IMR-90 (cell line): ENCODE measurements at regions not wholly inside any gene's neighbourhood (a gene's known extent, or its start where the extent isn't known, plus 50 kb on each side); places are given as distances from the start of the nearest gene placed in this dataset. TPM values are rescaled to one million over a fixed set of nuclear protein-coding genes. Genes with fewer than 3 reads are reported as not detected.
A peak's percentile ranks its signal among the peaks of the same experiment; 100 is the strongest.

Experiments used
- ATAC-seq: fragments of 200-7000 bp; cut with Tn5 transposase; 2 replicates; pipeline ENCODE4 v1.9.1; 2020; ENCODE audit warnings: low read depth, mild to moderate bottlenecking, moderate library complexity
- BruUV-seq: library from RNA; stranded (reverse); fragments of 400-500 nt; replicated peaks from 2 replicates; lab custom pipeline; 2021; lab: Mats Ljungman, UMichigan
- CTCF ChIA-PET: fragments of 300-600 bp; formaldehyde crosslinking; extraction: SDS; loops from one replicate; lab custom pipeline; 2021; ENCODE audit warnings: antibody characterized with exemption; lab: Yijun Ruan, JAX
- POLR2A ChIA-PET: fragments of 300-600 bp; sonication (Branson Sonifier 250); formaldehyde crosslinking; loops from one replicate; lab custom pipeline; 2022; ENCODE audit warnings: antibody characterized with exemption; ENCODE audit not compliant: unreplicated experiment; lab: Charles Lee
- DNase-seq: peaks from one replicate; pipeline ENCODE4 v3.0.0; 2013
- H2AFZ ChIP-seq: replicated peaks from 2 replicates; pipeline ENCODE3; 2013; ENCODE audit warnings: low read length, mild to moderate bottlenecking; ENCODE audit not compliant: poor library complexity
- H2AK5ac ChIP-seq: 2 replicates; pipeline ENCODE4 v1.6.1; 2013; ENCODE audit warnings: low read depth, low read length, inconsistent platforms
- H2AK9ac ChIP-seq: replicated peaks from 2 replicates; pipeline ENCODE3; 2013; ENCODE audit warnings: mild to moderate bottlenecking, low read depth, low read length, moderate library complexity; ENCODE audit not compliant: poor library complexity
- H2BK120ac ChIP-seq: 2 replicates; pipeline ENCODE4 v1.6.1; 2013; ENCODE audit warnings: low read depth, low read length, inconsistent platforms
- H2BK15ac ChIP-seq: 3 replicates; pipeline ENCODE4 v1.6.1; 2013; ENCODE audit warnings: low read depth, low read length, inconsistent platforms
- H2BK20ac ChIP-seq: 2 replicates; pipeline ENCODE4 v1.6.1; 2013; ENCODE audit warnings: low read depth, mild to moderate bottlenecking, inconsistent platforms, low read length, moderate library complexity
- H2BK5ac ChIP-seq: 2 replicates; pipeline ENCODE4 v1.6.1; 2013; ENCODE audit warnings: mild to moderate bottlenecking, low read depth, low read length, inconsistent platforms; ENCODE audit not compliant: poor library complexity, severe bottlenecking
- H3K14ac ChIP-seq: replicated peaks from 2 replicates; pipeline ENCODE4 v1.6.1; 2013; ENCODE audit warnings: low read depth, low read length, inconsistent platforms
- H3K18ac ChIP-seq: 2 replicates; pipeline ENCODE4 v1.6.1; 2013; ENCODE audit warnings: low read depth, low read length, control low read depth
- H3K23ac ChIP-seq: 2 replicates; pipeline ENCODE4 v1.6.1; 2013; ENCODE audit warnings: low read depth, low read length, inconsistent platforms
- H3K27ac ChIP-seq: 2 replicates; pipeline ENCODE4 v1.5.1; 2013; ENCODE audit warnings: mild to moderate bottlenecking, control low read depth, low read length; ENCODE audit not compliant: insufficient read depth
- H3K27me3 ChIP-seq: 2 replicates; pipeline ENCODE4 v1.6.1; 2013; ENCODE audit warnings: low read length; ENCODE audit not compliant: control insufficient read depth, insufficient read depth
- H3K36me3 ChIP-seq: 2 replicates; pipeline ENCODE4 v1.6.1; 2013; ENCODE audit warnings: low read length, mixed read lengths; ENCODE audit not compliant: control insufficient read depth, insufficient read depth
- H3K4ac ChIP-seq: 2 replicates; pipeline ENCODE4 v1.6.1; 2013; ENCODE audit warnings: low read depth, low read length, inconsistent platforms
- H3K4me1 ChIP-seq: 2 replicates; pipeline ENCODE4 v1.6.1; 2013; ENCODE audit warnings: low read length, mixed read lengths; ENCODE audit not compliant: control insufficient read depth, insufficient read depth
- H3K4me2 ChIP-seq: 2 replicates; pipeline ENCODE4 v1.6.1; 2013; ENCODE audit warnings: low read depth, mild to moderate bottlenecking, control low read depth, low read length, moderate library complexity
- H3K4me3 ChIP-seq: 2 replicates; pipeline ENCODE4 v1.5.1; 2013; ENCODE audit warnings: low read depth, mild to moderate bottlenecking, control low read depth, low read length, moderate library complexity; ENCODE audit not compliant: insufficient read depth
- H3K56ac ChIP-seq: 2 replicates; pipeline ENCODE4 v1.6.1; 2013; ENCODE audit warnings: low read length, inconsistent platforms; ENCODE audit not compliant: insufficient read depth; ENCODE audit errors: extremely low read depth
- H3K79me1 ChIP-seq, 2 experiments: 2 replicates each; pipeline ENCODE4 v1.6.1; 2013; ENCODE audit warnings: low read length in 2 of 2, inconsistent platforms in 1 of 2, low read depth in 1 of 2
- H3K9ac ChIP-seq: 2 replicates; pipeline ENCODE4 v1.6.1; 2013; ENCODE audit warnings: low read depth, low read length, control low read depth
- H3K9me1 ChIP-seq: 2 replicates; pipeline ENCODE4 v1.6.1; 2013; ENCODE audit warnings: low read length, inconsistent platforms; ENCODE audit not compliant: insufficient read depth
- H3K9me3 ChIP-seq: 2 replicates; pipeline ENCODE4 v1.6.1; 2013; ENCODE audit warnings: low read length; ENCODE audit not compliant: control insufficient read depth, insufficient read depth
- H4K20me1 ChIP-seq: 2 replicates; pipeline ENCODE4 v1.6.1; 2013; ENCODE audit warnings: low read length, inconsistent platforms; ENCODE audit not compliant: insufficient read depth
- H4K5ac ChIP-seq: 2 replicates; pipeline ENCODE4 v1.6.1; 2013; ENCODE audit warnings: mild to moderate bottlenecking, low read depth, low read length, control low read depth
- H4K8ac ChIP-seq, 2 experiments: 2 replicates each; pipeline ENCODE4 v1.6.1; 2013; ENCODE audit warnings: low read depth in 2 of 2, low read length in 2 of 2, control low read depth in 1 of 2, inconsistent platforms in 1 of 2
- H4K91ac ChIP-seq: 2 replicates; pipeline ENCODE4 v1.6.1; 2013; ENCODE audit warnings: low read depth, low read length, inconsistent platforms; ENCODE audit not compliant: insufficient read depth
- NFE2L2 ChIP-seq: fragments of 150-350 bp; IDR thresholded peaks from 2 replicates; pipeline ENCODE4 v1.6.1; 2016; ENCODE audit warnings: low read depth, mild to moderate bottlenecking, low read length
- WGBS, 2 experiments: methylation state at CpG; one replicate each; pipeline versions ENCODE4 v1.1.5 to v1.1.7; 2013; ENCODE audit warnings: missing lambda C conversion rate in 2 of 2; ENCODE audit not compliant: insufficient read length in 1 of 2; ENCODE audit errors: extremely low coverage in 2 of 2; 5-methylcytosine and 5-hydroxymethylcytosine counted together
- dilution Hi-C: fragments of 300-500 bp; cut with HindIII; formaldehyde crosslinking; loops from one replicate; pipeline ENCODE4 v1.14.3; 2018; ENCODE audit warnings: low sequenced_read_pairs; ENCODE audit not compliant: unreplicated experiment
- in situ Hi-C: fragments of 300-500 bp; cut with MboI; formaldehyde crosslinking; loops from 3 replicates; pipeline ENCODE4 v1.14.3; 2019; ENCODE audit warnings: low sequenced_read_pairs, inconsistent platforms, mixed read lengths
- intact Hi-C: fragments of 100-400 bp; cut with micrococcal nuclease; formaldehyde crosslinking; loops from 2 replicates; pipeline ENCODE4 v1.10.0; 2022
- microRNA-seq, 2 experiments: library from miRNA; stranded (forward) in 1 of 2; unstranded in 1 of 2; fragments of 10-50 nt in 1 of 2; fragments of <30 nt in 1 of 2; gene quantifications in 1 of 2; microRNA quantifications in 1 of 2; one replicate each; pipeline versions ENCODE3 to v1.1.0; 2013 to 2020; ENCODE audit not compliant: insufficient read depth in 1 of 2, insufficient read length in 1 of 2, unreplicated experiment in 1 of 2
- small RNA-seq, 5 experiments: library from RNA; depleted of rRNA; stranded (forward); fragments of <200 nt; gene quantifications; one replicate each; pipeline ENCODE3, GENCODE V24; 2012

- intact Hi-C loops, result no loop called here
Measured at GRCh38 chr2:64404002-64404731, 49.8 kb upstream of the LGALSL start.

More at GRCh38 chr2:64404002-64404731, 49.8 kb upstream of the LGALSL start:
- Histone ChIP-seq H3K9me3 (no peaks in the 10 kb centered on the region), H3K56ac (no peak overlapping the region), H4K5ac (peak overlapping the region; percentile 61; the same call in 1 of the 2 replicates), H3K4me1 (peaks cover 13% of the 10 kb centered on the region; the same call in 1 of the 2 replicates), H2BK120ac (no peak overlapping the region; the same call in 1 of the 2 replicates), H3K27ac (peak overlapping the region; percentile 27; the same call in 1 of the 2 replicates), H3K4ac (no peak overlapping the region), H3K4me2 (no peak overlapping the region), H4K91ac (no peak overlapping the region), H3K9me1 (no peaks in the 10 kb centered on the region; the same call in 1 of the 2 replicates), H2AK5ac (no peak overlapping the region), H3K23ac (no peak overlapping the region), H2BK20ac (no peak overlapping the region), H2BK5ac (no peak overlapping the region), H3K79me1 (no peaks in the 10 kb centered on the region), H3K14ac (no peak overlapping the region), H4K20me1 (no peaks in the 10 kb centered on the region), H3K18ac (peak overlapping the region; percentile 9; the same call in 1 of the 2 replicates), H3K36me3 (no peaks in the 10 kb centered on the region), H2AFZ (peak overlapping the region; percentile 67), H4K8ac (peak overlapping the region; percentile 57 to 68; a peak in 2 of 4 replicates), H3K27me3 (peaks cover 5% of the 10 kb centered on the region), H3K9ac (no peak overlapping the region), H3K4me3 (no peak overlapping the region), H2BK15ac (no peak overlapping the region), H2AK9ac (no peak overlapping the region)
- DNase-seq (peak; percentile 35), ATAC-seq (peak; percentile 40)
- no TSS peak for BruUV-seq
- dilution Hi-C loops (no loop called here), in situ Hi-C loops (no loop called here)
- no CpG with 5 or more reads among the region's 9 CpGs for WGBS, 2 experiments
- no peak for TF ChIP-seq NFE2L2
- CTCF ChIA-PET, result interaction anchor here (0.6 kb wide), 1 partner anchor 45 kb away, joined by 3 read pairs; no protein-coding TSS in a partner anchor
- POLR2A ChIA-PET, result no interaction called here

Small RNA genes lying in the stretch of these regions (microRNA-seq; reads per million reads assigned to microRNA genes)
- not detected for gene AC012368.3 (ENCODE audit: insufficient read depth, insufficient read length)
- gene MIR4433A (ENCODE audit: unreplicated experiment), result not detected
- 0 reads per million in 2 experiments for gene MIR4433B (ENCODE audit: insufficient read depth in 1 of 2, insufficient read length in 1 of 2, unreplicated experiment in 1 of 2)

Small RNA genes lying in the stretch of these regions (small RNA-seq; reads per million reads assigned to genes)
- gene AC012368.3, result 0 reads per million in 5 experiments
- gene MIR4433B, result 0 reads per million in 5 experiments
